ENCODE measurements at regions not wholly inside any gene's neighbourhood (a gene's known extent, or its start where the extent isn't known, plus 50 kb on each side); places are given as distances from the start of the nearest gene placed in this dataset.

DNA sequence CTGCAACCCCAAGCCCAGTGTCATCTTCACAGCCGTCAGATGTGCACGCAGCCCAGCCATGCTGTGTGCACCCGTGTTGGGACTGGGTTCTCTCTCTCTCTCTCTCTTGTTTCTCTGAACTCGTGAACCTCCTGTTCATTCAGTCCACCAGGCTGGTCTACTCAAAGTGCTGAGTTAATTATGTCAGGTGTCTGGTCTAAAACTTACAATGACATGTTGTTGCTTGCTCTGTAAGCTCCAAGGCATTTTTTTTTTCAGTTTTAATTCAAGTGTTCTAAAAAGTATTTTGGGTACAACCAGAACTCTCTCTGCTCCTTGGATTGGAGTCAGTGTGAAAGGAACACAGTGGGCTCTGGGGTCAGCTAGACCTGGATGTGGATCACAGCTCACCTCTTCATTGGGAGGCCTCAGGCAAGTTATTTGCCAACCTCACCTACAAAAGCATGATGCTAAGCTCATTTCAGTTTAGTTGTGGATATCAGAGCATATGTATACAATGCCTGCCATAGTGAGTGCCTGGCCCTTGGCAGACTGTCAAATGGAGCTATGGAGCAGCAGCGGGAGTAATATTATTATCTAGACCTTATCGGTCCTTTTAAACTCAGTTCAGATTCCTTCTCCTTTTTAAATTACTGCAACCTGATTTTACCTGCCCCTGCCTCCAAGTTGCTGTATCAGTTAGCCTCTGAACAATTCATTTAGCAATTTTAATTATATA is 59.5 kb downstream of the PLEKHG1 start:
- TF ChIP-seq FOXM1 (IDR thresholded peaks at IDR 0.05; ENCODE audit: borderline replicate concordance, low read depth): no peak
- TF ChIP-seq EP300 (IDR thresholded peaks at IDR 0.05; ENCODE audit: borderline replicate concordance): no peak
- TF ChIP-seq, protein P1, sequence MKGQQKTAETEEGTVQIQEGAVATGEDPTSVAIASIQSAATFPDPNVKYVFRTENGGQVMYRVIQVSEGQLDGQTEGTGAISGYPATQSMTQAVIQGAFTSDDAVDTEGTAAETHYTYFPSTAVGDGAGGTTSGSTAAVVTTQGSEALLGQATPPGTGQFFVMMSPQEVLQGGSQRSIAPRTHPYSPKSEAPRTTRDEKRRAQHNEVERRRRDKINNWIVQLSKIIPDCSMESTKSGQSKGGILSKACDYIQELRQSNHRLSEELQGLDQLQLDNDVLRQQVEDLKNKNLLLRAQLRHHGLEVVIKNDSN (IDR thresholded peaks at IDR 0.05): no peak
- no peak for TF ChIP-seq TCF12 (IDR thresholded peaks at IDR 0.05; ENCODE audit: low read depth)
- TF ChIP-seq ZBTB7A (IDR thresholded peaks at IDR 0.05; ENCODE audit: low read depth): no peak
- TF ChIP-seq, protein P2, sequence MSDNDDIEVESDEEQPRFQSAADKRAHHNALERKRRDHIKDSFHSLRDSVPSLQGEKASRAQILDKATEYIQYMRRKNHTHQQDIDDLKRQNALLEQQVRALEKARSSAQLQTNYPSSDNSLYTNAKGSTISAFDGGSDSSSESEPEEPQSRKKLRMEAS (IDR thresholded peaks at IDR 0.05): no peak
- no peak for TF ChIP-seq TAF1 (IDR thresholded peaks at IDR 0.05; ENCODE audit: low read depth)
- no peak for TF ChIP-seq CEBPB (IDR thresholded peaks at IDR 0.05)
- no peak for TF ChIP-seq TEAD4 (IDR thresholded peaks at IDR 0.05)
- no peak for TF ChIP-seq RAD21 (IDR thresholded peaks at IDR 0.05; ENCODE audit: low read depth)
- no peak for TF ChIP-seq NFIC (IDR thresholded peaks at IDR 0.05)
- no peak for TF ChIP-seq YY1 (IDR thresholded peaks at IDR 0.05; ENCODE audit: low read depth)
- no peak for TF ChIP-seq CREB1 (IDR thresholded peaks at IDR 0.05; ENCODE audit: low read depth)
- no peak for TF ChIP-seq EGR1 (IDR thresholded peaks at IDR 0.05)
- TF ChIP-seq, protein P3, sequence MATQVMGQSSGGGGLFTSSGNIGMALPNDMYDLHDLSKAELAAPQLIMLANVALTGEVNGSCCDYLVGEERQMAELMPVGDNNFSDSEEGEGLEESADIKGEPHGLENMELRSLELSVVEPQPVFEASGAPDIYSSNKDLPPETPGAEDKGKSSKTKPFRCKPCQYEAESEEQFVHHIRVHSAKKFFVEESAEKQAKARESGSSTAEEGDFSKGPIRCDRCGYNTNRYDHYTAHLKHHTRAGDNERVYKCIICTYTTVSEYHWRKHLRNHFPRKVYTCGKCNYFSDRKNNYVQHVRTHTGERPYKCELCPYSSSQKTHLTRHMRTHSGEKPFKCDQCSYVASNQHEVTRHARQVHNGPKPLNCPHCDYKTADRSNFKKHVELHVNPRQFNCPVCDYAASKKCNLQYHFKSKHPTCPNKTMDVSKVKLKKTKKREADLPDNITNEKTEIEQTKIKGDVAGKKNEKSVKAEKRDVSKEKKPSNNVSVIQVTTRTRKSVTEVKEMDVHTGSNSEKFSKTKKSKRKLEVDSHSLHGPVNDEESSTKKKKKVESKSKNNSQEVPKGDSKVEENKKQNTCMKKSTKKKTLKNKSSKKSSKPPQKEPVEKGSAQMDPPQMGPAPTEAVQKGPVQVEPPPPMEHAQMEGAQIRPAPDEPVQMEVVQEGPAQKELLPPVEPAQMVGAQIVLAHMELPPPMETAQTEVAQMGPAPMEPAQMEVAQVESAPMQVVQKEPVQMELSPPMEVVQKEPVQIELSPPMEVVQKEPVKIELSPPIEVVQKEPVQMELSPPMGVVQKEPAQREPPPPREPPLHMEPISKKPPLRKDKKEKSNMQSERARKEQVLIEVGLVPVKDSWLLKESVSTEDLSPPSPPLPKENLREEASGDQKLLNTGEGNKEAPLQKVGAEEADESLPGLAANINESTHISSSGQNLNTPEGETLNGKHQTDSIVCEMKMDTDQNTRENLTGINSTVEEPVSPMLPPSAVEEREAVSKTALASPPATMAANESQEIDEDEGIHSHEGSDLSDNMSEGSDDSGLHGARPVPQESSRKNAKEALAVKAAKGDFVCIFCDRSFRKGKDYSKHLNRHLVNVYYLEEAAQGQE (IDR thresholded peaks at IDR 0.05; ENCODE audit: low read depth): no peak

DNA sequence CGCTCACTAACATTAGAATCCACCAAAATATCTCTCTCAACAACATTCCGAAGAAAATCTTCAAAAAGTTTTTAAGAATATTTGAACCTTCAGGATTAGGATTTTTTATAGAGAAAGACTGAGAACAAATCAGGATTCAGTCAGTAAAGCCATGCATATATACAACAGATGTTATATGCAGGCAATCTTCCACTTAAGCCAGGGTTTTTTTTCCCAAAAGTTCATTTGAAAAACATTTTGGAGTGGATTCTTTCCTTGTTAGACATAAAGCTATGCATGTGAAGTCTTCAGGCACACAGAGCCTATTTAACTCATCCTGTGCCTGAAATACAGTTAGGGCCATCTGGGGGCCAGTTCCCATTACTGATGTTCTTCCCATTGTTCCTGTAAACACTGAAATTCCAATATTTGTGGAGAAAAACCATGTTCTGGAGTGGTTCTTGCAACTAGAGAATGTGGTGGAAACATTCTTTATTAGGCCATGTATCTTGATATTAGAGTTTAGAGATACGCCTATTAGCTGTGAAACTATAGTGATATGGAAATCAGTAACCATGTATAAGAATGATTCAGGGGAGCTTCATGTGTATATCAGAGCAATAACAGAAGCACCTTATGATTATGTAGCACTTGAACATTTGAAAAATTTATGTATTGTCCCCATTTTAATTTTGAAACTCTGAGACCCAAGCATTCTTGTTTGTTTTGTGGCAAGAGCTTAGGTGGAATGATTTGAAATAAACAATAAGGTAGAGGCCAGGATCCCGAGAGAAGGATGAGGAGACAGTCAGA is 61.7 kb downstream of the PLEKHG1 start:
- no peak for TF ChIP-seq TEAD4 (IDR thresholded peaks at IDR 0.05)
- TF ChIP-seq TAF1 (IDR thresholded peaks at IDR 0.05; ENCODE audit: low read depth): no peak
- no peak for TF ChIP-seq YY1 (IDR thresholded peaks at IDR 0.05; ENCODE audit: low read depth)
- no peak for TF ChIP-seq FOXM1 (IDR thresholded peaks at IDR 0.05; ENCODE audit: borderline replicate concordance, low read depth)
- TF ChIP-seq, protein P3 (IDR thresholded peaks at IDR 0.05; ENCODE audit: low read depth): no peak

DNA sequence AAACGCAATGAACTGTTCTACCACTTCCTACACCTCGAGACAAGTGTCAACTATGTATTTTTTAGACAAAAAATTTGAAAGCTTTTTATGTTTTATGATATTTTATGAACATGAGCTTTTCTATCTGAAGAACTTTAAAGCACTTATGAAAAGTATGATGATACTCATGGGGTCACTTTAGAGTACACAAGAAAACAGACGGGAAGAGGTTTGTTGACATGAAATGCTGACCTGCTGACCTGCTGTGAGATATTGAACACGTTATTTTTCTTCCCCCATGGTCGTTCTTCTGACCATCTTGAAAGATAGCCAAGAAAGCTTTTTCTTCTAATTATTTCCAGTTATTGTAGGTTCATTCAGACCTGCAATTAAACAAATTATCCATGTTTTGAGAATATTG is 63.1 kb downstream of the PLEKHG1 start:
- TF ChIP-seq YY1 (IDR thresholded peaks at IDR 0.05; ENCODE audit: low read depth) (no peak), TCF12 (IDR thresholded peaks at IDR 0.05; ENCODE audit: low read depth) (no peak), EP300 (IDR thresholded peaks at IDR 0.05; ENCODE audit: borderline replicate concordance) (no peak)

DNA sequence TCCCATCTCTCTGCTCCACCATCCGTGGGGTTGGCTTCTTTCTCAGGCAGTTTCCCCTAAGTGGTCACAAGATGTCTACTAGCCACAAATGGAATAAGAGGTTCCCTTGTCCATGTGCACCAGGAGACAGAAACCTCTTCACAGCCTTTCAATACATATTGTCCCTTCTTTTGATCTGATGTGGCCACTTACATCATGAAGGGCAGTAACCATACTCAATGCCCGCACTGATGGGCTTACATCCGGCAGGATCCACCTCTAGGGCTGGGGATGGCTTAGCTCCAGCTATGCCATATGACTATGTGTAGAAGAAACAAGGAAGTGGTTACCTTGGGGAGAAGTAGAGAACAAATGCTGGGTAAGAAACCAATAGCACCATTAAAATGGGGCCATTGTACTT is 64.4 kb downstream of the PLEKHG1 start:
- no peak for TF ChIP-seq YY1 (IDR thresholded peaks at IDR 0.05; ENCODE audit: low read depth)
- TF ChIP-seq EGR1 (IDR thresholded peaks at IDR 0.05): no peak
- TF ChIP-seq, protein P2 (IDR thresholded peaks at IDR 0.05): no peak
- TF ChIP-seq, protein P1 (IDR thresholded peaks at IDR 0.05): no peak
- no peak for TF ChIP-seq TEAD4 (IDR thresholded peaks at IDR 0.05)

DNA sequence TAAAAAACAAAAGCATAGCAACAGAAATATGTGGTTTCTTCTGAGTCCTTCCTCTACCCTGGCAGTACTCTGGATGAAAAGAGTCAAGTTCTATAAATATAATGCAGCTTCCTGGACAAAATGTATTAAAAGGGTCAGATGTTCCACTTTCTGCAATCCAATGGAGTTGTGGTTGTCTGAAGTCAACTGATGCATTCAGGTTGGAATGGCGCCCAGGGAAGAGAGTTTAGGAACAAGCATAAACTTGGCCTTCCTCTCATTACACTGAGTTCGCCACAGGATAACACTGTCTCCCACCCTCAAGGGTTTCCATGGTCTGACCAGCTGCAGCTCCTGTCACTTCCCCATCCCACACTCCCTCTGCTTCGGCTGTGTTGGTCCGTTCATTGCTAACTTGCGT is 66.4 kb downstream of the PLEKHG1 start:
- TF ChIP-seq NFIC (IDR thresholded peaks at IDR 0.05) (no peak), TAF1 (IDR thresholded peaks at IDR 0.05; ENCODE audit: low read depth) (no peak), CEBPB (IDR thresholded peaks at IDR 0.05) (no peak), FOXM1 (IDR thresholded peaks at IDR 0.05; ENCODE audit: borderline replicate concordance, low read depth) (no peak), EP300 (IDR thresholded peaks at IDR 0.05; ENCODE audit: borderline replicate concordance) (no peak), TEAD4 (IDR thresholded peaks at IDR 0.05) (no peak), CREB1 (IDR thresholded peaks at IDR 0.05; ENCODE audit: low read depth) (no peak), YY1 (IDR thresholded peaks at IDR 0.05; ENCODE audit: low read depth) (no peak), ZBTB7A (IDR thresholded peaks at IDR 0.05; ENCODE audit: low read depth) (no peak), RAD21 (IDR thresholded peaks at IDR 0.05; ENCODE audit: low read depth) (no peak), EGR1 (IDR thresholded peaks at IDR 0.05) (no peak), TCF12 (IDR thresholded peaks at IDR 0.05; ENCODE audit: low read depth) (no peak)
- TF ChIP-seq, protein P1 (IDR thresholded peaks at IDR 0.05): no peak
- TF ChIP-seq, protein P2 (IDR thresholded peaks at IDR 0.05): no peak
- TF ChIP-seq, protein P3 (IDR thresholded peaks at IDR 0.05; ENCODE audit: low read depth): no peak
